Thyroid gland (tissue), 4 donors: ENCODE measurements at regions not wholly inside any gene's neighbourhood (a gene's known extent, or its start where the extent isn't known, plus 50 kb on each side); places are given as distances from the start of the nearest gene placed in this dataset.

ENCODE experiments used
- CTCF ChIP-seq, 6 experiments: fragments of 200-600 bp in 3 of 6; fragments of 450-650 bp in 3 of 6; sonication (generic) in 3 of 6; IDR thresholded peaks; one replicate each; pipeline ENCODE4 v1.5.1; 2016 to 2019; ENCODE audit warnings: antibody characterized with exemption in 6 of 6, mild to moderate bottlenecking in 2 of 6, inconsistent platforms in 1 of 6, moderate library complexity in 1 of 6
- POLR2A ChIP-seq, 2 donors: fragments of 450-650 bp; IDR thresholded peaks; one replicate each; pipeline ENCODE4 v1.6.1; 2017; ENCODE audit warnings: antibody characterized with exemption in 2 of 2, mild to moderate bottlenecking in 2 of 2, moderate library complexity in 1 of 2

- no peak for TF ChIP-seq CTCF (IDR thresholded peaks at IDR 0.05)
- no peak for TF ChIP-seq POLR2A (IDR thresholded peaks at IDR 0.05)
These were observed 104.1 kb downstream of the GAS1 start for GRCh38 chr9:86843206-86843605.
